ENCODE measurements at regions not wholly inside any gene's neighbourhood (a gene's known extent, or its start where the extent isn't known, plus 50 kb on each side); places are given as distances from the start of the nearest gene placed in this dataset.

GRCh38 chr1:72648465-72648864 lies 366.1 kb upstream of the NEGR1 start:
- FAIRE-seq (no peak), DNase-seq (ENCODE audit: low read depth in 1 of 2, low spot score in 1 of 2) (no peak), ATAC-seq (no peak)
- TF ChIP-seq HOXB13 (CRISPR knock-in tag; IDR thresholded peaks at IDR 0.05; ENCODE audit: low read depth) (no peak), JUNB (IDR thresholded peaks at IDR 0.05) (no peak), ZNF302 (CRISPR knock-in tag; IDR thresholded peaks at IDR 0.05) (no peak), ELK1 (IDR thresholded peaks at IDR 0.05; ENCODE audit: low read depth, low read length) (no peak), NPAS2 (CRISPR knock-in tag; IDR thresholded peaks at IDR 0.05; ENCODE audit: borderline replicate concordance) (no peak), GATA3 (IDR thresholded peaks at IDR 0.05; ENCODE audit: borderline replicate concordance) (no peak), CEBPB (IDR thresholded peaks at IDR 0.05) (no peak), POLR2AphosphoS2 (conservative IDR thresholded peaks at IDR 0.05; ENCODE audit: low read length) (no peak), NFE2L2 (conservative IDR thresholded peaks at IDR 0.05; ENCODE audit: low read length) (no peak), FOSB (CRISPR knock-in tag; IDR thresholded peaks at IDR 0.05) (no peak), HOXA7 (CRISPR knock-in tag; IDR thresholded peaks at IDR 0.05) (no peak), KDM5A (IDR thresholded peaks at IDR 0.05) (no peak)
- WGBS (ENCODE audit: missing lambda C conversion rate): 0% methylated on average over 2 of the region's 5 CpGs
- ChIA-PET POLR2A (no interaction called here), CTCF (no interaction called here)
- no peaks in the 10 kb centered on the region for H3K4me1 ChIP-seq
- no peaks in the 10 kb centered on the region for H3K9me3 ChIP-seq
- H3K27ac ChIP-seq: no peak overlapping the region
- H3K4me2 ChIP-seq: no peak overlapping the region
- no peak overlapping the region for H3K4me3 ChIP-seq

GRCh38 chr1:72643142-72643541 lies 360.8 kb upstream of the NEGR1 start:
- no peak overlapping the region for H3K4me3 ChIP-seq
- H3K4me2 ChIP-seq: no peak overlapping the region
- ChIA-PET POLR2A (no interaction called here), CTCF (no interaction called here)
- no peak for FAIRE-seq
- no peak for DNase-seq (ENCODE audit: low read depth in 1 of 2, low spot score in 1 of 2)
- no peak for ATAC-seq
- no peak overlapping the region for H3K27ac ChIP-seq
- WGBS (ENCODE audit: missing lambda C conversion rate): 0% methylated on average over 2 of the region's 2 CpGs
- H3K9me3 ChIP-seq: no peaks in the 10 kb centered on the region
- no peaks in the 10 kb centered on the region for H3K4me1 ChIP-seq
- TF ChIP-seq MAZ (IDR thresholded peaks at IDR 0.05; ENCODE audit: borderline replicate concordance, low read depth, low read length) (no peak), HOXA7 (CRISPR knock-in tag; IDR thresholded peaks at IDR 0.05) (no peak), FOXS1 (CRISPR knock-in tag; IDR thresholded peaks at IDR 0.05) (no peak), HOXB13 (CRISPR knock-in tag; IDR thresholded peaks at IDR 0.05; ENCODE audit: low read depth) (no peak), FOSB (CRISPR knock-in tag; IDR thresholded peaks at IDR 0.05) (no peak), PBX3 (IDR thresholded peaks at IDR 0.05) (no peak), POLR2A (IDR thresholded peaks at IDR 0.05; ENCODE audit: low read length) (no peak), E2F6 (IDR thresholded peaks at IDR 0.05; ENCODE audit: borderline replicate concordance, low read depth) (no peak), GATA3 (IDR thresholded peaks at IDR 0.05; ENCODE audit: borderline replicate concordance) (no peak), ZNF302 (CRISPR knock-in tag; IDR thresholded peaks at IDR 0.05) (no peak), NR3C1 (IDR thresholded peaks at IDR 0.05) (no peak), HOXB5 (CRISPR knock-in tag; IDR thresholded peaks at IDR 0.05) (no peak), BHLHE40 (IDR thresholded peaks at IDR 0.05; ENCODE audit: low read depth, low read length) (no peak), POLR2AphosphoS2 (conservative IDR thresholded peaks at IDR 0.05; ENCODE audit: low read length) (no peak), CTCF (IDR thresholded peaks at IDR 0.05) (no peak)

- H3K4me3 ChIP-seq: no peak overlapping the region
- no peak for DNase-seq (ENCODE audit: low read depth in 1 of 2, low spot score in 1 of 2)
- FAIRE-seq: no peak
- ChIA-PET POLR2A (no interaction called here), CTCF (no interaction called here)
- 0% methylated on average over 1 of the region's 1 CpG for WGBS (ENCODE audit: missing lambda C conversion rate)
- ATAC-seq: no peak
- no peak overlapping the region for H3K27ac ChIP-seq
- H3K9me3 ChIP-seq: no peaks in the 10 kb centered on the region
- H3K4me2 ChIP-seq: no peak overlapping the region
- no peaks in the 10 kb centered on the region for H3K4me1 ChIP-seq
- TF ChIP-seq FOSB (CRISPR knock-in tag; IDR thresholded peaks at IDR 0.05) (no peak), ESRRA (IDR thresholded peaks at IDR 0.05; ENCODE audit: borderline replicate concordance, low read length) (no peak), NR3C1 (IDR thresholded peaks at IDR 0.05) (no peak), CHD2 (IDR thresholded peaks at IDR 0.05; ENCODE audit: low read length, partially characterized antibody) (no peak), RFX5 (IDR thresholded peaks at IDR 0.05) (no peak), KDM5A (IDR thresholded peaks at IDR 0.05) (no peak), PBX3 (IDR thresholded peaks at IDR 0.05) (no peak), ZSCAN20 (CRISPR knock-in tag; IDR thresholded peaks at IDR 0.05) (no peak), CHD4 (IDR thresholded peaks at IDR 0.05; ENCODE audit: borderline replicate concordance) (no peak), PHF8 (IDR thresholded peaks at IDR 0.05; ENCODE audit: borderline replicate concordance, low read depth) (no peak), ZFP36 (IDR thresholded peaks at IDR 0.05; ENCODE audit: borderline replicate concordance, partially characterized antibody) (no peak), USF2 (IDR thresholded peaks at IDR 0.05) (no peak), BHLHE40 (IDR thresholded peaks at IDR 0.05; ENCODE audit: low read depth, low read length) (no peak)
Observed at GRCh38 chr1:72637593-72637992, 355.3 kb upstream of the NEGR1 start.
